Spleen (tissue), 7 donors: ENCODE measurements at regions not wholly inside any gene's neighbourhood (a gene's known extent, or its start where the extent isn't known, plus 50 kb on each side); places are given as distances from the start of the nearest gene placed in this dataset.

Experiments
- CTCF ChIP-seq, 11 experiments: fragments of 200-600 bp in 7 of 11; fragments of 450-650 bp in 4 of 11; sonication (generic) in 4 of 11; IDR thresholded peaks in 8 of 11; conservative IDR thresholded peaks in 3 of 11; 1 replicate in 7 of 11; 2 replicates in 4 of 11; pipeline versions ENCODE4 v1.4.0 to v1.8.0; 2016 to 2021; ENCODE audit warnings: antibody characterized with exemption in 11 of 11, inconsistent platforms in 4 of 11, mild to moderate bottlenecking in 1 of 11
- POLR2A ChIP-seq, 3 donors: fragments of 450-650 bp; IDR thresholded peaks; one replicate each; pipeline ENCODE4 v1.5.1; 2017; ENCODE audit warnings: antibody characterized with exemption in 3 of 3, mild to moderate bottlenecking in 1 of 3
- POLR2AphosphoS5 ChIP-seq, 3 donors: sonication (generic); formaldehyde crosslinking; IDR thresholded peaks; one replicate each; pipeline ENCODE4 v1.5.1; 2017; ENCODE audit warnings: antibody characterized with exemption in 3 of 3
- donor health status: DM: no; HTN: no; CAD: no; lungs with moderate emphysema.
- donor health status: DM: no; HTN: no; CAD: no.
- donor health status: DM: no; HTN: no; CAD: no.

- TF ChIP-seq CTCF (IDR thresholded peaks at IDR 0.05 in 8 of 11, conservative IDR thresholded peaks at IDR 0.05 in 3 of 11) (no peak), POLR2A (IDR thresholded peaks at IDR 0.05) (no peak), POLR2AphosphoS5 (IDR thresholded peaks at IDR 0.05) (no peak)
Measured at GRCh38 chr13:105497597-105497996, 1037.9 kb downstream of the EFNB2 start.
